HG03520 (cell line): ENCODE measurements at regions not wholly inside any gene's neighbourhood (a gene's known extent, or its start where the extent isn't known, plus 50 kb on each side); places are given as distances from the start of the nearest gene placed in this dataset.

Source experiments
- ATAC-seq: cut with Tn5 transposase; IDR thresholded peaks from one replicate; pipeline ENCODE4 v1.9.1; 2021; ENCODE audit warnings: mild to moderate bottlenecking, moderate library complexity; ENCODE audit not compliant: unreplicated experiment

GRCh38 chr16:64826374-64826773 is 295.5 kb downstream of the CDH11 start:
- no peak for ATAC-seq

DNA sequence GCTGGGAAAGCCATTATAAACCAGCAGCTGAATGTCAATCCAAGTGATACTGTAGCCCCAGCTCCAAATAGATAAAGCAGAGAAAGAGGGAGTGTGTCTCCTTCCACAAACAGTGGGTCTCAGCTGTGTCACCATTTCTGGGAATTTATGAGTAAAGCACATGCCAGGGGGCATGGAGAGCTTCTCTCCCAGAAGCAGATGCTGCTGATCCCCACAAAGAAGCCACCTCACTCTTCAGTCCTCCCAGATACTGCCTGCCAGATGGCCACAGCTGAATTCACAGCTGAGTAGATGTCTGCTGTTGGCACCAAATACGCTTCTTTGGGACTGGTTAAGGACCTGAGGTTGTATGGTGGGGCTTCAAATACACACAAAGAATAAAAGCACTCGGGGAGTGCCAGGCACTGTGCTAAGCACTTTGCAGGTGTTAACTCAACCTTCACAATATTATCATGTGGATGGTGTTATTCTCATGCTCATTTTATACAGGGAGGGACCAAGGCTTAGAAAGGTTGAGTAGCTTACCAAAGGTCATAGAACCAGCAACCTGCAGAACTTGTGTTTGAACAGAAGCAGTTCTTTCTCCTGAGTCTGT is 298.3 kb downstream of the CDH11 start:
- no peak for ATAC-seq

DNA sequence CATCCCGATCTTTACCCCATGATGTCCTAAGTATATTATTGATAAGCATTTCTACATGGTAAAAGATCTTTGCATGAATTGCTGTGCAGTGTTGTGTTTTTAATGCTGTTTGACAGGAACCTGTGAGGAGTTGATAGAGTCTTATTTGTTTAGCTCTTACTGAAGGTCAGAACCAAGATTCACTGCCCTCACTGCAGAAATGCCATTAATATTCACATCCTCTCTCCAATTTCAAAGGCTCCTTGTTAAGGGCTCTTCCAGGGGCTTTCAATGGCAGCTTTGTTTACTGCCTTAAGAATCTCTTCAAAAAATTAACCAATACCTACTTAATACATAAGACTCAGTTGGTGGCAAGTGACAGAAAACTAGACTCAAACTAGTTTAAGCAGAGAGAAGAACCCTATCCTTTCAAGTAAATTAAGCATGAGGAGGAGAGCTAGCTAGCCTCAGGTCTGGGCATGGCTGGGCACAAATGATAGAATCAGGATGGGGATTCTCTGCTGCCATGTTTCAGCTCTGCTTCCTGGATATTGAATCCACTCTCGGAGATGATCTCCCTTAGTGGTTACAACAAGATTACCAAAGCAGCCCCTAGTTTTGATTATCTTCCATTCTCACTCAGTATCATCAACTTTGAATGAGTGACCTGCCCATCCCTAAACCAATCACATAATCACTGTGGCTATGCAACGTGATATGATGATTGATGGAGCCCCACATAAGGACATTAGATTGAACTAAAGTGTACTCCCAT is 311.8 kb downstream of the CDH11 start:
- ATAC-seq: no peak

GRCh38 chr16:64808474-64808873 is 313.4 kb downstream of the CDH11 start:
- ATAC-seq: no peak

DNA sequence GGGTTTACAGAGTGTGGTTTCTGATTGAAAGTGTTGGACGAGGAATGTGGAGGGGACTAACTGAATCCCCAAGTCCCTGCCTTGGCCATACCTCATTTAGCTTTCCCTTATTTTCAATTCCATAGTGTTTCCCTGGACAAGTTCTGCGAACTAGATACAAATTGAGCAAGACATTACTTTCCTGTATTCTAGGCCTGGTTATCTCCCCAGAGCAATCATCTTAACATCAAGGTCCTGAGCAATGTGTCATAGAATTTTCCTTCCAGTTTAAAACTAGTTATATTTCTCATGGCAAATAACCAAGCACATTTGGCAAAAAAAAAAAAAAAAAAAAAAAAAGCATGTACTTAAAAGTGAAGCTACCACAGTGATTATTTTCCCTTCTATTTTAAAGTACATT is 330.1 kb downstream of the CDH11 start:
- no peak for ATAC-seq

DNA sequence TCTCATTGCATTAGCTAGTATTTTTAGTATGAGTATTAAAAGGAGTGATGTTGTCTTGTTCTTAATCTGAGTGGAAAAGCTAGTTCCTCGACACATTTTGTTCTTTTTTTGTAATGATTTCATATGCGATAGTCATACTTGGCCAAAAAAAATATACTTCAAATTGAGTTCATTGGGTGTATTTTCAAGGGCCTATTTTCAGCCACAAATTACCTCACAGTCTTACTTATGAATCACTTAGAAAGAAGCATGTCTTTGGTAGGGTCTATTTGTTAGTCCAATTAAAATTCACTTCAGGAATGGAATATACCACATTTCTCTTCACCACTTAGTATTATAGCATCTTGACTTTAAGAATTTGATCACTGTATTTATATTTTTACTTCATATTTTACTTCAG is 337.2 kb downstream of the CDH11 start:
- no peak for ATAC-seq

- ATAC-seq: no peak
Observed at GRCh38 chr16:64782484-64782883, 339.4 kb downstream of the CDH11 start.

- ATAC-seq: no peak
Observed at GRCh38 chr16:64780445-64780844, 341.4 kb downstream of the CDH11 start.

GRCh38 chr16:64778777-64779176 is 343.1 kb downstream of the CDH11 start:
- ATAC-seq: no peak

- no peak for ATAC-seq
Observed at GRCh38 chr16:64773638-64774037, 348.2 kb downstream of the CDH11 start.

DNA sequence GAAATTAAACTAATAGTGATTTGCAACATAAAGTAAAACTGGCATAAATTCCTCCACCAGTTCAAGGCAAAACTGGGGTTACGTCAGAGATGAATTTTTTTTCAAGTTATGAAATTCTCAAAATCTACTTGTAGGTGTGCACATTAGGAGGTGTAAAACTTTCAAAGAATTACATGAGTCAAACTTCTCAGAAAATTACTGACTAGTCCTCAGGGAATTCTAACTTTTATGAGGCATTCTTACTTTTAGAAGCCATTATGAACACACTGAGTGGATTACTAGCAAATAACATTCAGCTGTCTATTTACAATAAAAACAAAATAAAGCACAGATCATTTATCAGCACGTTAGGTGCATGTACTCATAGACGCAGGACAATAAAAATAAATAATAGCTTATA is 348.7 kb downstream of the CDH11 start:
- no peak for ATAC-seq

DNA sequence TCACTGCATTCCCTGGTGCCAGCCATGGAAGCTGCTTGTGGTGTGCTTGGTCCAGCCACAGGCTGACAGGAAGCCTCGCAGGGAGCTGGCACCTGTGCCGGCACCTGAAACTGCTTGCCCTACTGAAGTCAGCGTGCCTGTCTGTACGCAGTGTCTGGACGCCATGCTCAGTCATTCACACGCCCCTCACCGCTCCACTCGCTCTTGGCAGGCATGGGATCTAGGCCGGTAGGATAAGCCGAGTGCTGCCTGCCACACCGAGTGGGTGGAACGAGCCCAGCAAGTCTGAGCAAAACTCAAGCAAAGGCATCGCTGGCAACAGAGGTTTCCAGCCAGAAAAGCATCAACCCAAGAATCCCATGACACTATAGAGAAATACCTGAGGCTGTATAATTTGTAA is 350.6 kb downstream of the CDH11 start:
- ATAC-seq: no peak

- ATAC-seq: no peak
Observed at GRCh38 chr16:64762211-64762610, 359.7 kb downstream of the CDH11 start.

DNA sequence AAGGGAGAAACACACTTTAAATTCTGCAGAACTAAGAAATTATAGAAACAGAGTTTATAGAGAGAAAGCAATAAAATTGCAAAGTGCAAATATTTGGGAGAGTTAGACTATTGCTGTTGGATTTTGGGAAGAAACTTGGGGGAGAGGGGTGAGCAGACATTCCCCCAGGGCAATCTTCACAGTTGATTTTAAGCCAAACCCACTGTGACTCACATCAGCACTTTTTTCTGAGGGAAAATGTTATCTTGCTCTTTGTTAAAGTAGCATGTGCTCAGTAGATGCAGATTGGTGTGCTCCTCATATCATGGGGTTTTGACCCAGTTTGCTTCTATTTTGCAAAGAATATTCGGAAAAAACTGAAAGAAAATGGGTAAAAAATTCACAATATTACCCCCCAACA is 367.6 kb downstream of the CDH11 start:
- no peak for ATAC-seq

GRCh38 chr16:64751906-64752305 is 370.0 kb downstream of the CDH11 start:
- no peak for ATAC-seq

- no peak for ATAC-seq
Observed at GRCh38 chr16:64749346-64749745, 372.5 kb downstream of the CDH11 start.

GRCh38 chr16:64745258-64745930 is 376.5 kb downstream of the CDH11 start:
- ATAC-seq: no peak

DNA sequence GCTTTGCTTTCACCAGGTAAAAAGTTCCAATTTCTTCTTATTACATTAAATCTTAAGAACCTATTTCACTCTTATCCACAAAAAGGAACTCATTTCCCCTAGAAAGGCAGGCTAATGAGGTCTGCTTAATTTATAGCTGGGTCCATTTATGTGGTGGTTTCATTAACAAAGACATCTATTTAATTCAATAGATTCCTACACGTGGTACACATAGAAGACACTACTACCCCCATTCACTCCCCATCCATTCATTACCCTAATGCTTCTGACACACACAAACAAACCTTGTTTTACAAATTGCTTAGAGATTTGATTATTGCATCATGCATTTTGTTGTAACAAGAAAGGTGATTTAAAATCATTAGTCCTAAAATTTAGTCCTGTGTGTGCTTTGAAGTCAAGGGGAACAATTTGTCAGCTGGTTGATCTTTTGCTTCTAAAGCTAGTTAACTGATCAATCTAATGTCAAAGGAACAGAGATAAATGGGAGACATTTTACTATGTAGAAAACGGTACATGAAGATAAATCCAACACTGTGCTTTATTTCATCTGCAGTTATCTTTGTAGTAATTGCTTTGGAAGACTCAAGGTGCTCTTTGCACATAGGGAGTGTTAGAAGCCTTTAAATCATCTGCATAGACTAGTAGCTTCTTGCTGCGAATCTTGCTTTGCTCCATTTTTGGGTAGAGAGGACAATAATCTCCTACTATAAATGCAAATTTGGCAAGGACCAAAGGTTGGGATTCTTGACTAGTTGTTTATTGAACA is 379.2 kb downstream of the CDH11 start:
- no peak for ATAC-seq

- no peak for ATAC-seq
Observed at GRCh38 chr16:64740261-64740660, 381.6 kb downstream of the CDH11 start.

GRCh38 chr16:64738321-64738960 is 383.4 kb downstream of the CDH11 start:
- ATAC-seq: no peak

DNA sequence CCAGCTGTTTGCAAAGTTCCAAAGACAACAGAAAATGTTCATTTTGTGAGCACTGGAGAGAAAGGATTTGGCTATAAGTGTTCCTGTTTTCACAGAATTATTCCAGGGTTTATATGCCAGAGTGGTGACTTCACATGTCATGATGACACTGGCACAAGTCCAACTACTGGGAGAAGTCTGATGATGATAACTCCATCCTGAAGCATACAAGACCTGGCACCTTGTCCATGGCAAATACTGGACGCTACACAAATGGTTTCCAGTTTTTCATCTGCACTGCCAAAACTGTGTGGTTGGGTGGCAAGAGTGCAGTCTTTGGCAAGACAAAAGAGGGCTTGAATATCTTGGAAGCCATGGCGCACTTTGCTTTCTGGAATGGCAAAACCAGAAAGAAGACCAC is 385.0 kb downstream of the CDH11 start:
- ATAC-seq: no peak
